Cardiac muscle cell (in vitro differentiated cells and primary cell): ENCODE measurements at regions not wholly inside any gene's neighbourhood (a gene's known extent, or its start where the extent isn't known, plus 50 kb on each side); places are given as distances from the start of the nearest gene placed in this dataset.
A peak's percentile ranks its signal among the peaks of the same experiment; 100 is the strongest.

Source experiments
- DNase-seq, 2 donors: peaks; one replicate each; pipeline versions ENCODE4 v3.0.0 to v3.0.0-alpha.2; 2010 to 2017; ENCODE audit warnings: low read depth in 1 of 2, low spot score in 1 of 2
- H3K27ac ChIP-seq: fragments of 200-600 bp; sonication (generic); 2 replicates; pipeline ENCODE4 v1.5.1; 2016
- H3K27me3 ChIP-seq: fragments of 200-600 bp; sonication (generic); 2 replicates; pipeline ENCODE4 v1.6.0; 2016; ENCODE audit warnings: control low read depth
- H3K36me3 ChIP-seq: fragments of 200-600 bp; sonication (generic); 2 replicates; pipeline ENCODE4 v1.5.1; 2016; ENCODE audit warnings: control low read depth
- H3K4me1 ChIP-seq: fragments of 200-600 bp; sonication (generic); 2 replicates; pipeline ENCODE4 v1.8.1; 2017; ENCODE audit warnings: low read depth, mild to moderate bottlenecking, mixed run types
- H3K4me3 ChIP-seq: fragments of 200-600 bp; sonication (generic); 2 replicates; pipeline ENCODE4 v1.5.1; 2016; ENCODE audit warnings: mild to moderate bottlenecking
- H3K9me3 ChIP-seq: fragments of 200-600 bp; sonication (generic); 2 replicates; pipeline ENCODE4 v1.5.1; 2017; ENCODE audit warnings: low read depth, mild to moderate bottlenecking, control low read depth
- CTCF ChIP-seq: IDR thresholded peaks from 2 replicates; pipeline ENCODE4 v1.5.1; 2012; ENCODE audit warnings: low read depth, mild to moderate bottlenecking, low read length

- no peak for DNase-seq
- Histone ChIP-seq H3K36me3 (no peaks in the 10 kb centered on the region), H3K4me3 (no peak overlapping the region), H3K9me3 (no peaks in the 10 kb centered on the region), H3K27me3 (no peaks in the 10 kb centered on the region), H3K4me1 (no peaks in the 10 kb centered on the region), H3K27ac (no peak overlapping the region)
- TF ChIP-seq CTCF: no peak
These were observed 113.7 kb downstream of the SLC25A46 start for GRCh38 chr5:110852541-110852940.

- H3K4me1 ChIP-seq: no peaks in the 10 kb centered on the region
- no peaks in the 10 kb centered on the region for H3K36me3 ChIP-seq
- TF ChIP-seq CTCF: no peak
- H3K27me3 ChIP-seq: no peaks in the 10 kb centered on the region
- no peak overlapping the region for H3K4me3 ChIP-seq
- peak in 1 of 2 donors; percentile 48 for DNase-seq
- H3K9me3 ChIP-seq: no peaks in the 10 kb centered on the region
- H3K27ac ChIP-seq: no peak overlapping the region
These were observed 114.5 kb downstream of the SLC25A46 start for GRCh38 chr5:110853267-110853666.

- DNase-seq: peak in 1 of 2 donors; percentile 38
- Histone ChIP-seq H3K9me3 (no peaks in the 10 kb centered on the region), H3K36me3 (no peaks in the 10 kb centered on the region), H3K27me3 (no peaks in the 10 kb centered on the region), H3K4me3 (no peak overlapping the region), H3K27ac (no peak overlapping the region), H3K4me1 (no peaks in the 10 kb centered on the region)
- no peak for TF ChIP-seq CTCF
These were observed 115.4 kb downstream of the SLC25A46 start for GRCh38 chr5:110854200-110854599.

GRCh38 chr5:110855961-110856360 lies 117.2 kb downstream of the SLC25A46 start:
- Histone ChIP-seq H3K27ac (no peak overlapping the region), H3K4me1 (no peaks in the 10 kb centered on the region), H3K4me3 (no peak overlapping the region), H3K9me3 (no peaks in the 10 kb centered on the region), H3K27me3 (no peaks in the 10 kb centered on the region), H3K36me3 (no peaks in the 10 kb centered on the region)
- TF ChIP-seq CTCF: no peak
- DNase-seq: no peak

GRCh38 chr5:110865400-110866094 lies 126.7 kb downstream of the SLC25A46 start:
- no peaks in the 10 kb centered on the region for H3K27me3 ChIP-seq
- H3K4me1 ChIP-seq: no peaks in the 10 kb centered on the region
- no peaks in the 10 kb centered on the region for H3K36me3 ChIP-seq
- peak; percentile 72 for TF ChIP-seq CTCF
- H3K4me3 ChIP-seq: no peak overlapping the region
- H3K27ac ChIP-seq: no peak overlapping the region
- peak; percentile 56 to 72 for DNase-seq
- no peaks in the 10 kb centered on the region for H3K9me3 ChIP-seq
